HG02678 (cell line): ENCODE measurements at regions not wholly inside any gene's neighbourhood (a gene's known extent, or its start where the extent isn't known, plus 50 kb on each side); places are given as distances from the start of the nearest gene placed in this dataset.

Experiments used
- ATAC-seq: cut with Tn5 transposase; IDR thresholded peaks from one replicate; pipeline ENCODE4 v1.9.1; 2021; ENCODE audit warnings: mild to moderate bottlenecking, moderate library complexity; ENCODE audit not compliant: unreplicated experiment

DNA sequence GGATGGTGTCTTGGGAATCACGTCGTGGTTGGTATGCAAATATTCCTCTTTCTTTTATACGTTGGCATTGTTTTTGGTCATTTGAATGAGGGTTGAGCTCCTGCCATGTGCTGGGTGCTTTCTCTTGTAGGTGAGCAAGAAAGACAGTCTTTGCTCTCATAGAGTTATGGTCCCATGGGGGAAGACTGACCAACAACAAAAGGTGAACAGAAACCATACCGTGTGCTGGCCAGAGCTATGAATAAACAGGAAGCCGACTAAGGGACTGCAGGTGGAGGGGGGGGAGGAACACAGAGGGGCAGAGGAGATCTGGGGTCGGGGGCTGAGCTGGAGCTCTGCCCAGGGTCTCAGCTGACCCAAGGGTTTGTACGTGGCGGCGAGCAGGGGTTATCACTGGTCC, 245.3 kb downstream of the CTTN start:
- no peak for ATAC-seq

DNA sequence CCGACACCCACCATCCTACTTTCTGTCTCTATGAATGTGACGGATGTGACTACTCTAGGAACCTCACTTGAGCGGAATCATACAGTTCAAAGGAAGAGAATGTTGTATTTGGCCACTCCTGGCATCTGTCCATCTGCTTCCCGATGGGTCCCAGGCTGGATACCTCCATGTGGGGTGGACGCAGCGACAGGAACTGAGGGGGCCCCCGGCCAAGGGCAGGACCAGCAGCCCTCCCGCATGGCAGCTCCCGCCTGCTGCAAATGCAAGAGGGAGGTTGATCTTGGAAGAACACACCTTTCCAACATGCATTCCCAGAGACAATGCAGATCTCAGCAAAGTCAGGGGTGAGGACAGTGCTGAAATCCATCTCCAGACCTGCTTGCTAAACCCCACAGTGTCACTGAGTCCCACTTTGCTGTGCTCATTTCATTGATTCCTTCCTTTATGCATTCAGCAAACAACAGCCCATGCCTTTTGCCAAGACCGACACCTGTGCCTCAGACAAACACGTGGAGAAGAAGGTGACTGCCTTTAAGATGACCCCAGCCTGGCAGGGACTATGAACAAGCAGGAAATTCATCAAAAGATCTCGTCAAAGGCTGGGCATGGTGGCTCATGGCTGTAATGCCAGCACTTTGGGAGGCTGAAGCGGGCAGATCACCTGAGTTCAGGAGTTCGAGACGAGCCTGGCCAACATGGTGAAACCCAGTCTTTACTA, 246.2 kb downstream of the CTTN start:
- no peak for ATAC-seq

DNA sequence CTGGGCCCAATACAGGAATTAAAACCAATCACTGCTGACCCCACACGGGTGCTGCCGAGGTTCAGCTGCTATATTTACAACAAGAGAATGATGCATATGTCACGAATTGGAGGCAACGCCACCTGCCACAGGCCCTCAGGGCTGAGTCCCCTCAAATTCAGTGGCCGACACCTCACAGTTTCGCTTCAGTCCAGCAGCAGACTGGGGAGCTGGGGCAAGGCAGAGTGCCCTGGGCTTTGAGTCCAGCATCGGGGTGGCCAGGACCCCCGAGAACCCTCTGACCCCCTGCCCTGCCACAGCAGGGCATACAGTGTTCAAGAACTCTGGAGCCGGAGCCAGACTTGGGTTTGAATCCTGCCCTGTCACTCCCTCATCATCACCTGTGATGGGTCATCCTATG, 247.2 kb downstream of the CTTN start:
- no peak for ATAC-seq

DNA sequence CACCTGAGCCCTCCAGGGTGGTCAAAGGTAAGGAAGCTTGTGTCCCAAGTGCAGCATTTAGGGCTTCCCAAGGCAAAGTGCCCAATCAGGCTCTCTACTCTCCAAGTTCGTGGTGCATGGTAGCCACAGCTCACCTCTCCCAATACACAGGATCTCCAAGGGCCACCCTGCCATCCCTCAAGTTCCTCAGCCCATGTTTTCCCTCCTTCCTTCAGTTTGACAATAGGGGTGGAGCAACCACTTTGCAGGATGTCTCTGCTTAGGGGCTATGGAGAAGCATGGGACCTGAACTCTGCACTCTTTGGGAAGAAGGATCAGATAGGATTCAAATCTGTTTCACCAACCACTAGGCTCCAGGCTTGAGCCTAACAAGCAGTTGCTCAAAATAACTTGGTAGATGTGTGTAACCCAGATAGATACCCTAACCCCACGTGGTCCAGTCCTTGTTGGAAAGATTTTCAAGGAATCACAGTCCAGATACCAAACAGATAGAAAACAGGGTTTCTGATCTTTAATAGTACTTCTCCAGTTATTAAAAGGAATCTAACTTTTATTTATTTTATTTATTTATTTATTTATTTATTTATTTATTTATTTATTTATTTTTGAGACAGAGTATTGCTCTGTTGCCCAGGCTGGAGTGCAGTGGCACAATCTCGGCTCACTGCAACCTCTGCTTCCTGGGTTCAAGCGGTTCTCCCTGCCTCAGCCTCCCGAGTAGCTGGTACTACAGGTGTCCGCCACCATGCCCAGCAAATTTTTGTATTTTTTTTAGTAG, 248.1 kb downstream of the CTTN start:
- ATAC-seq: no peak

DNA sequence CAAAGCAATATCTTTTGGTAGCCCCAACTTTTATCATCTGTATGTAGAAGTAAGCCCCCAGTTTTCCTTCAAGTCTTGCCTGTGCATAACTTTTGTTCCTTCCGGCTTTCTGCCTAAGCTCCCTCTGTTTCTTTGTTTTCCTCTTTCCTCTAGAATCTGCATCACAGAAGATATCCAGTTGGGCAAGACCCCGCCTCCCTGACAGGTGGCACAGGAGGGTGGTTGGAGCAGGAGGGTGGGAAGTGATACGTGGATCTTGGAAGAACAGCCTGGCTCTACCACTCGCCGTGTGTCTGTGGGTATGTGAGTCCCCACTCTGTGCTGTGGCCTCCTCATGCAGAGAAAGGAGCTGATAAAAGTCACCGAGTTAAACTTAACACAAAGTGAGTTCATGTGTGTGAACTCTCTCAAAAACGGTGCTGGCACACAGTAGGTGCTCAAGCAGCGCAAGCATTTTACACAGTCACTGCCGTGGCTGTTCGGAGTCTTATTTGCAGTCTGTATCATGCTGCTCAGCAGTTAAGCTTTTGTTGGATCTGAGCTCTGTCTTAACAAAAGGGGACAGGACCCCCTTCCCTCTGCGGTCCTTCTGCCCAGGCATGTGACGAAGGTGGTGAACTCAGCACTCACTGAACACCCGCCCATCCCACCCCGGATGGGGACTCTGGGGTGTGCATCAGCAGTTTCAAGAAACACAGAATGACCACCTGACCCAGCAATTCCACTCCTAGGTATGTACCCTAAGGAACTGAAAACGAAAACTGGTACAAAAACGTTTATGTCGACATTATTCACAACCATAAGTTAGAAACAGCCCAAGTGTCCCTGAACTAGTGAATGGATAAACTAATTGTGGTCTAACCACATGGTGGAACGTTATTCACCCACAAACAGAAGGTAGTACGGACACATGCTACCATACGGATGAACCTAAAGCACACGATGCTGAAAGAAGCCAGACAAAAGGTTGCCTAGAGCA, 249.1 kb downstream of the CTTN start:
- no peak for ATAC-seq

DNA sequence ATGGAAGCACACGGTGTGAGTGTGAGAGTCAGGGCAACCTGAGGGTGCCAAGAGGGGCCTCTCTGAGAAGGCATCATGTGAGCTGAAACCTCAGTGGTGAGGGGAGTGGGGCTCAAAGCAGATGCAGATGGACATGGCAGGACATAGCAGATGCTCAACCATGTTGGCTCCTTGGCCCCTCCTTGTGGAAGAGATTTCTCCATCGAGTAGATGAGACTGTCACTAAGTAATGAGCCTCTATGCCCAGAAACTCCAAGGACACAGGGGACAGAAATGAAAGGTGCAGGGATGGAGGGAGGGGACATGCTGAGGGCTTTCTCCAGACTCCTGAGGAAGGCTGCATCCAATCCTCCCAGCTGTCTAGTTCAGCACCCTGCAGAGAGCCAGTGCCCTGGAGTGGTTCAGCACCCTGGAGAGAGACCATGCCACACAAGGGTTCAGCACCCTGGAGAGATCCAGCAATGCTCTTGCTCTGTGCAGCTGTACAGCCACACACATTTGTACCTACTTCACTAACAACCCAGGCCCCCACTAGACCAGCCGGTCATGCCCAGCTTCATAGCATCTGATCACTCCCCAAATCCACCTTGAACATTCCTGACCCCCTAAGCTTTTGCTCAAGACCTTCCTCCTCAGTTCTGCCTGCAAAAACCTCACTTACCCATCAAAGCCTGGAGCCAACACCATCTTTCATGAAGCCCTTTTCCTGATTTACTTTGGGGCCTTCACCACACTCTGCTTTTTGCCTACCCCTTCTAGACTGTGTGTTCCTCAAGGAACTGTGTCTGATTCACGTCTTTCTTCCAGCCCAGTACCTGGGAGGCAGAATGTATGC, 252.0 kb downstream of the CTTN start:
- ATAC-seq: no peak

DNA sequence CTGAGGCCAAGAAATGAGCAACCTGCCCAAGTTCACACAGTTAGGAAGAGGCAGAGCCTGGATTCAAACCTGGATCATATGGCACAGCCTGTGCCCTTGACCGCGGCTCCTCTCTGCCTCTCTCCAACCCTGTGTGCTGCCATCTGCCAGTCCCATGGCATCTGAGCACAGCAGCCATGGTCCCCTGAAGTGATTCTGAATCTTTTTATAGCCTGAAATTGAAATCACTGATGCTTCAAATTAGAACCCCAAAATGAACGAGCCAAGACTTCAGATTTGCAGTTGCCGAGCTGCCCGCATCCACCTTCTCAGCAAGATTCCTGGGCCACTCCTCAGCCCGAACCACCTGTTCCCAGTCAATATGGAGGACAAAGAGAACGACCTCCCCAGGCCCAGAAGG, 252.7 kb downstream of the CTTN start:
- ATAC-seq: no peak

DNA sequence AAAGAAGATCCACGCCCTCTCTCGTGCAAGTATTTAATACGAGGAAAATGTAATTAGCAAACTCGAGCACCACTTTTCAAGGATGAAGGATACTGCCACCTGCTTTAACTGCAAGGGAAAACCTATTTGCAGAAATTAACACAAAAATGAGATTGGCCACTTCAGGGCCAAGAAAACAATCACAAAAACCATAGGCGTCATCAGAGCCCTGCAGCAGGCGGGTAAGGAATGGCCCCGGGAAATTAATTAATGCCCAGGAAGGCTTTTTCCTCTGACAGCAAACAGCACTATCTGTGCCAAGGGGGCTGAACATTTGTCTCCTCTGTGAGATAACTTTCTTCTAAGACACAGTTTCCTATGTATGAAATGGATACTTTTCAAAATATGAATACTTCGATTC, 255.7 kb downstream of the CTTN start:
- no peak for ATAC-seq

DNA sequence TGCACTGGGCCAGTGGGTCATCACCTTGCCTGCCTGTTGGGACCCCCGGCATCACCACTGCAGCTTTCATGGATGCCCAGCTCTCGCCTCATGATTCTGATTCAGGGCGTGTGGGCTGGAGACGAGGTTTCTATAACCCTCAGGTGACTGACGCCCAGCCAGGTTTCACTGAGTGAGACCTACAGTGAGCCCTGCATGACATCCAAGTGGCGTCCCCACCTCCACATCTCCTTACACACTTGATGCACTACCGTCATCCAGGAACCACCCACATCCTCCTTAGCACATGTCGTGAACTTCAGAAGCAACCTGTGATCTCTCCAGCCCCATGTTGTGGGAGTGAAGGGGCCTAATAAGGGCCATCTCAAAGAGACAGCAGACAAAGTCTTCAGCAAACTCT, 257.5 kb downstream of the CTTN start:
- no peak for ATAC-seq

DNA sequence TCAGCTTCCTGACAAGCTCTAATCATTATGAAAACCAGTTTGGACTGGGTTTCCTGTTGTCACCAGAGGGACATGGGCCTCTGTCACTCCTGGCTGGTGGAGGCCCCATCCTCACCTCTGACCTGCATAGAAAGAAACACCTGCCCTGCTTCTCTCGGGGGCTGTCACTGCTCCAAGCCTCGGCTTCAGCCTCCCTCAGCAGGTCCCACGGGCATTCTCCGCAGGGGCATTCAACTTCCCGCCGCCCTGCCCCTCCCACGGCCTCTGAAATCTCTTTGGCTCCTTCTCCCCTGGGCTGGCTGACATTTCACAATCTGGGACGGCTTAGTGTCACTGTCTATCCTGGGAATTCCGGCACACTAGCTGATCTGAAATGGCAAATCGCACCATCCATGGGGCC, 257.9 kb downstream of the CTTN start:
- ATAC-seq: no peak

DNA sequence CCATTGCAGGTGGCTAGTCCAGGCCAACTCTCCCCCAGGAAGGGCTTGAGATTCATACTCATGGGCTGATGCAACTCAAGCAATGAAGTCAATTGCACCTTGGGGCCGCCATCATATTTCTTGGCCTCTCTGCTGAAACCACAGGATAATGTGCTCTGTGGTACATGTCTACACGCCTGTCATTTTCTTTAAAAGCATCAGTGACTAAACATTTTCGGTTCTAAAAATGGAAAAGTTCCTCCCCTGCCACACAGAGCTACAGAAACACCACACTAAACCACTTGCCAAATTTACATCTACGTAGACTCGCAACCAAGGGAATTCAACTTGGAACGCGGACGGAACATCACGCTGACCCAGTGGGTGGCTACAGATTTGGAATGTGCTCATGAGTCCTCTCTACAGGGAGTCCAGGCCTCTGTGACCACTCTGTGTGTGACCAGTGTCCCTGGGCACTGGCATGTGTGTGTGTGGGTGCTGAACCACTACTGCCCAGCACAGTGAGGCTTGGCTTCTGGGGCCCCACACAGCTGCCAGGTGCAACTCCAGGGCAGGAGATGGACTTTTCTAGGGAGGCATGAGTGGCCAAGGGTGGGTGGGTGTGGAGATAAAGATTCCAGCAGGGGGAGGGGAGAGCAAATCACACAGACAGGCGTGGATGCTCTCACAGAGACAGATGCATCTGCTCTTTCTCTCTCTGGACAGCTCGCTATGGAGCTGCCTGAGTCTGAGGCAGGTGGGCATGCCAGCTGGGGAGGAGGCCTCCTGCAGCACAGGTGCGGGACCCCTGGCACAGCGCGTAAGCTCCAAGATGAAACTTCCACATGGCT, 261.9 kb downstream of the CTTN start:
- no peak for ATAC-seq

DNA sequence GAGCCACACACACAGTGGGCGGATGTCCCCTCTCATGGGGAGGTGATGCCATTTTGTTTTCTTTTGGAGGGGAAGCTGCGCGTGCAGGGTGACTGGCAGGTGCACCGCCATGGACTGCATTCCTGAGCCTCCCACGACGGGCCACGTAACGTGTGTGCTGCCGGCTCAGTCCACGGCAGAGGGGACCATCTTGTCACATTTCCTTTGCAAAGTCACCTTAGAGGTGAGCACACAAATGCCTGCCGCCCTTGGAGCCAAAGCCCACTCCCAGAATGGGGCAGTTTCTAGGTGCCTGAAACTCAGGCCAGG, 262.5 kb downstream of the CTTN start:
- ATAC-seq: no peak

DNA sequence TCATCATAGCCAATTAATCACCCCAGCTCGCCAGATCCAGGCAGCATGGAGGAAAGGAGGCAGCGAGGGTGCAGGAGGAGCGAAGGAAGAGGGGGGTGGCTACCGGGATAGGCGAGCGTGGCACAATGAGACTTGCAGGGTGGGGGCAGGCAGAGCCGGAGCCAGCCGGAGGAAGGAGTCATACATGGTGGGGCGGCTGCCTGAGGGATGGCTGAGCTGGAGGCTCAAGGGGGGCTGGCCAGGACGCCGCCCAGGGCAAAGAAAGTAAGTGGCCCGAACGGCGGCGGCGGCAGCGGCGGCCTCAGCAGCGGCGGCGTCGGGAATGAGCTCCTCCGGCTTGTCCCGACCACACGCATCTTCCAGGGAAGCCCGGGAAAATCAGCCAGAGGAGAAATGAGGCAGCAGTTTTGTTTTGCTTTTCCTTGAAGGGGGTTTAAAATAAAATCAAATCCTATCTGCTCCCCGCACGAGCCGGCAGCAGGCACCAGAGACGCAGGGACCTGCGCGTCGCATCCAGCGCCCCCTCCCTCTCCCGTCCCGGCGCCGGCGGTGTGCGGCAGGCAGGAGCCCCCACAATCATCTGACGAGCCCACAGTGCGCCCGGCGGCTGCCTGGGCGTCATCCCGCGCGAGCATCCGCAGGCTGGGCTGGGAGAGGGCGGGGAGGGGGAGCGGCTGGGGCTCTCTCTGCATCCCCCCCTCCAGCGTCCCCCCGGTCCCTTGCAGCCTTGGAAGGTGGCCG, 263.6 kb downstream of the CTTN start:
- ATAC-seq: no peak

DNA sequence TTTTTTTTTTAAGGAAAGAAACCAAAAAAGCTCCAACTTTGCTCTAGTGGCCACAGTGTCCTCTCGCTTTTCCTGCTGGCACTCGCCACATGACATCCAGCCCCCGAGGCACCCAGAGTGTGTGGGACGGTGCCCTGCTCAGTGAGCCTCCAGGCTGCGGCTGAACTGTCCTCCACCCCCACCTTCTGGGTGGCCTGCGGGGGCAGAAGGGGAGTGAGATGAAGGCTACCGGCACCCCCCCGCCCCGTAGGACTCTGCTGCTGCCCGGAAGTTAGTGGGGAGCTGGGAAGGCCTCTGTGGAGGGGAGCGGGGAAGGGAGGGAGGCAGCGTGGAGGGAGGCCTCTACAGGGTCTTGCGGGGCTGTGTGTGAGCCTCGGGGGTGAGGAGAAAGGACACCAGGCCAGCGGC, 264.4 kb downstream of the CTTN start:
- no peak for ATAC-seq

DNA sequence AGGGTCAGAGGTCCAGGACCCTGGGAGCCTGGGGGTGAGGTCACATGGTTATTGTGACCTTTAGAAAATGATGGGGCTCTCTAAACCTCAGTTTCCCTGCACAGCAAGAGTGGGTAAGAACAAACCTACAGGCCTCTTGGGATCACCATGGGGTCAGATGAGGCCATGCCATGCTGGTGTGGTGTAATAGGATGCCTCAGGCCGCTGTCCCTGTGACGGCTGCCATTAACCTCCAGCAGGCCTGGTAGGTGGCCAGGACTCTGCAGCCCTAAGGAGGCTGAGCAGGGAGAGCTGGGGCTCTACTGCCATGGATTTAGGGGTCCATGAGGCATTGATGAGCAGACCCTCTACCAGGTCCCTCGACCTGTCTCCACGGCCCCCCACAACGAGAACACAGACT, 265.5 kb downstream of the CTTN start:
- no peak for ATAC-seq

DNA sequence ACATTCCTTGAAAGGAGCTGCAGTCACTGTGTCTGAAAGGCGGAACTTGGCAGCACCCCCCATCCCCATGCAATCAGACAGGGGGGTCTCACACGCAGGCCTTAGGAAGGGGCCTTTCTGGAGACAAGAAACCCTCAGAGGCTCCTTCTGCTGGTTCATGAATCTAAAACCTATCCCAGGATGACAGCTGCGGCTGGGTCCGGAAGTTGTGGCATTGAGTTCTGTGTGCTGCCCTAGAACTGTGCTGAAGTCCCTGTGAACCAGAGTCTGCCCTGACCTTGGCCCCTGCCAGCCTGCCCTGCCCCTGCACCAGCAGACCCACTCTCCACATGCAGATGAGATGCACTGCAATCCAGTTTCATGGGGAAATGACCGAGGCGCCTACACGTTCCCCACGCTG, 268.0 kb downstream of the CTTN start:
- ATAC-seq: no peak

DNA sequence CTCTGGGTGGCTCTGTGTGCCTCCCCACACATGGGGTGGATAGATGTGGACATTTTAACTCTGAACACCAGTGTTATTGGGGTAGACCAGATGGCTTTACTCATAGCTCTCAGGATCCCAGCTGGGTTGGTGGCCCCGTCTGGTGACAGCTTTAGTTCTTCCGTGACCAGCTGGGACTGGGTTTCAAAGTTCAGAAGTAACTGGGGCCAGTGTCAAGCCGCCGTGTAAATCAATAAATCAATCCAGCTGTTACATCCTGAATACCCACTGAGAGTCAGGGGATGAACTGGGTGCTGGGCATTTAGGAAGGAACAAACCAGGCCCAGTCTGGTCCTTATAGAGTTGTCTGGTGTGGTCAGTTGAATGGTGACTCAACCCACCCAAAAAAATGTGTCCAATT, 269.4 kb downstream of the CTTN start:
- ATAC-seq: no peak

DNA sequence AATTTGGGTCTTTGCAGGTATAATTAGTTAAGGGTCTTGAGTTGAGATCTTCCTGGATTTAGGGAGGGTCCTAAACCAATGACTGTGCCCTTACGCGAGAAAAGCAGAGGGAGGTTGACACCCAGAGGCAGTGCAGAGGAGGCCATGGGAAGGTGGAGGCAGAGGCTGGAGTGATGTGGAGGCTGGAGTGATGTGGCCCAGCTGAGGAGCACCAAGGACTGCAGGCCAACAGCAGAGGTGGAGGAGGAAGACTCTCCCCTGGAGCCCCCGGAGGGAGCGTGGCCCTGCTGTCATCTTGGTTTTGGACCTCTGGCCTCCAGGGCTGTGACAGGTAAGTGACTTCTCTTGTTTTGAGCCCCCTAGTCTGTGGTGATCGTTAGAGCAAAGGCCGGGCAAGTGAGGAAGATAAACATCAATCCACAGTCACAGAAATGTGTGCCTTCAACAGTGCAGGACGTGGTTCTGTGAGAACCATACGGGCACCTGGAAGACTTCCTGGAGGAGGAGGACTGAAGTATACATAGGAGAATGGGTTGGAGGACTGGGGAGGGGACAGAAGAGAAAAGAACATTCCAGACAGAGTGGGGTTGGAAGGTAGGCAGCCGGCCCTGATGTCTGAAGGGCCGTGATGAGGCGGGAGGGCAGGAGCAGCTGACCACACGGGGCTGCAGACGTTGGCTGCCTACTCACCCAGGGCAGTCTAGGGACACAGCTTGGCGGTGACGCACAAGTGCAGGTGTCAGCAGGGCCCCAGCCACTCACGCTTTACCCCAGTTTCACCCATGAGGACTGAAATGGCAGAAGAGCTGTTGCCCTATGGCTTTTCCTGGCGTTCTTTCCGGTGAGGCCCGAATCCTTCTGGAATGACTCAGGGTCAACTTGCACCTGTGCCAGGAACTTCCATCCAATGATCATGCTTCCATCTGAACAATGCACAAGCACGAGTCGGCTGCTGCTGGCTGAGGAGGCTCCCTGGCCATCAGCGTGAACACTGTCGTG, 270.2 kb downstream of the CTTN start:
- ATAC-seq: no peak
